NK-92 treated with Interleukin-12 subunit alpha and Interleukin-12 subunit beta, amount 100 ng/mL, for 24 hours (cell line): ENCODE measurements at regions not wholly inside any gene's neighbourhood (a gene's known extent, or its start where the extent isn't known, plus 50 kb on each side); places are given as distances from the start of the nearest gene placed in this dataset.

Source experiments
- DNase-seq: peaks from one replicate; lab custom pipeline; 2025; lab: John Stamatoyannopoulos, UW

GRCh38 chrX:39953879-39954278, 143.9 kb downstream of the BCOR start:
- DNase-seq = no peak

- DNase-seq = no peak
These were observed 142.9 kb downstream of the BCOR start for GRCh38 chrX:39954851-39955250.

GRCh38 chrX:39955625-39956024, 142.1 kb downstream of the BCOR start:
- no peak for DNase-seq

GRCh38 chrX:39956803-39957394, 140.9 kb downstream of the BCOR start:
- DNase-seq = no peak

GRCh38 chrX:39957816-39958566, 139.8 kb downstream of the BCOR start:
- DNase-seq = no peak

DNA sequence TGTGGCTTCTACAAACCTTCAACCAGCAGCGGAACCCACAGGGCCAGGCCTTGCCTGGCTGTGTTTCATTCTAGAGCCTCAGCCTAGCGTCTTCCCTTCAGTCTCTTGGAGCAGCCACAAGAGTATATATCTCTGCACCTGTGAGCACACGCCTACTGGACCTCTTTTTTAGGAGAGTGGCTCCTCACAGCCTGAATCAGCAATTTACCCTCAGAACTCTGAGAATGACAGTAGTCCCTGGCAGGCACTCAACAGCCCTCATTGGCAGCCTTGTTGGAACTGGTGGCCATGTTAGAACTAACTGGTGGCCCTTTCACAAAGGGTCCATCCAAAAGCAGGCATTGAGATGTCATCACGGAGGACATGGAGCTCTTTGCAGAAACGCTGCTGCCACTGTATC, 138.9 kb downstream of the BCOR start:
- DNase-seq = no peak

- no peak for DNase-seq
These were observed 137.5 kb downstream of the BCOR start for GRCh38 chrX:39960219-39960618.

GRCh38 chrX:39961441-39961840, 136.3 kb downstream of the BCOR start:
- no peak for DNase-seq

GRCh38 chrX:39965051-39965573, 132.6 kb downstream of the BCOR start:
- DNase-seq = no peak

DNA sequence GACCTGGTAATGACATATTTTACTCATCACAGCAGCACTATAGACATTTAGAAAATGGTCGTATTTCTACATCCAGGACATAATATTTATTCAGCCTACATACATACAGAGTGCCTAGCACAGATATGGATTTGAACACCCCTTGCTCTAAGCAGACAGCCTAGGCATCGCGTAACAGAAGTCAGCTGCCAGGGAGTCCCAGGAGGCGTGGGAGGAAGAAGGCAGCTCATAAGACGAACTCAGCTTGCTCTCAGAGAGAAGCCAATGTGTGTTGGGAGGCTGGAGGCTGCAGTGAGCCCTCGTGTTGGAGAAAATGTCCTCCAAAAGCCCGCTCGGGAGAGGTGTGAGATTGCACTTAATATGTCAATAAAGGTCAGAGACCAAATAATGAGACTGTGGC, 131.6 kb downstream of the BCOR start:
- no peak for DNase-seq

DNA sequence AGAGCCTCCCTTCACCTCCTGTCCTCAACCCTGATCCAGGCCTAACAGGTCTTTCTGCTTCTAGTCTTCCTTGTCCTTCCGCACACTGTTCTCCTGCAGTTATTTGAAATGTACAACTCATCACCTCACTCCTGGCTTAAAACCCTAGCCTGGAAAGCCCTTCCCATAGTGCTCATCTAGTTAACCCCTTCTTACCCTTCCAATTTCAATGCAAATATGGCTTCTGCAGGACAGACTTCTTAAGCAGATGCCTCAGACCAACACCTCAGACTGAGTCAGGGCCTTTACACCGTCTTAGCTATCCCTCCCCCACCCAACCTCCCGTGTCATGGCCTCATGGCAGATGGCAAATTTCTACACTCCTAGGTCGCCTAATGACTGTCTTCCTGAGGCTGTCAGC, 130.4 kb downstream of the BCOR start:
- no peak for DNase-seq

- DNase-seq = no peak
These were observed 128.5 kb downstream of the BCOR start for GRCh38 chrX:39969099-39969818.

DNA sequence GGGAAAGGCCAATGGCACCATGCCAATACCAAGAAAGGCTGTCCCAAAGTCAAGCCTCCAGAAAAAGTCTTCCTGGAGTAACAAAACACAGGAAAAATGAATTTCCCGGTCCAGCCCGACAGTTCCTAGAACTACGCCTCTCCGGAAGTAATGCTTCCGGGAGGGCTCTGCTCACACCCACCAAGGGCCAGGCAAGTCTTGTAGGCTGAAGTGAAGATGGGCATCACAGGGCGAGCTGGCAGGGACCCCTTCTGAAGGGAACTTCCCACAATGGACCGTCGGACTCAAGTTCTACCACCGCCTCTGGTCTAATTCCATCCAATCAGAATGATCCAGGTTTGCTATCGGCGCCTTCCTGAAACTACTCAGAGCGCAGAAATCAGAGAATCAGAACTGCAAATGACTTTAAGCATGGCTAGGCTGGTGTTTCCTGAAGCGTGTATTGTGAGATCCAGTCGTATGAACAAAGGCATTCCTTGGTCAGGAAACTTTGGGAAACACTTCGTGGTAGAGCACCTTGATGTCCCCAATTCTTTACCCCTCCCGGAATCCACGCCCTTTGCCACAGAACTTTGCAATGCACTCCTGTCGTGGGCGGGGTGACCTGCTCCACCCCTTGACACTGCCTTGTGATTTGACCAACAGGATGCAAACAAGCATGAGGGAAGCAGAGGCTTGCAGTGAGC, 127.8 kb downstream of the BCOR start:
- DNase-seq = no peak

DNA sequence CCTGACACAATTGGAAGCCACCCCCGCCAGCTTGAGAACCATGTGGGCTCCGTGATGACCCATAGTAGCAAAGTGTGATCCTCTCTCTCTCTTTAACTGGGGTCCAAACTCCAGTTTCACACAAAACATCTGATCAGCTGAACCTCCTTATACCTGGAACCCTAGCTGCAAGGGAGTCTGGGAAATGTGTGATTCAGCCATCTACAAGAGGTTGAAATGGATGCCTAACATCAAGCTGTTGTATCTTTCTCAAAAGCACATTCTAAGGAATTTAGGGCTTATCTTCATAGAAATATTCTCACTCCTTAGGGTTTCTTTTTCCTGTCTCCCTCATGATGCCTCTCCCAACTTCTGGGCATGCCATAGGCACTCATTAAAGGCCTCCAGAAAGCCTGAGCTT, 126.0 kb downstream of the BCOR start:
- no peak for DNase-seq

- no peak for DNase-seq
These were observed 125.4 kb downstream of the BCOR start for GRCh38 chrX:39972340-39972739.

DNA sequence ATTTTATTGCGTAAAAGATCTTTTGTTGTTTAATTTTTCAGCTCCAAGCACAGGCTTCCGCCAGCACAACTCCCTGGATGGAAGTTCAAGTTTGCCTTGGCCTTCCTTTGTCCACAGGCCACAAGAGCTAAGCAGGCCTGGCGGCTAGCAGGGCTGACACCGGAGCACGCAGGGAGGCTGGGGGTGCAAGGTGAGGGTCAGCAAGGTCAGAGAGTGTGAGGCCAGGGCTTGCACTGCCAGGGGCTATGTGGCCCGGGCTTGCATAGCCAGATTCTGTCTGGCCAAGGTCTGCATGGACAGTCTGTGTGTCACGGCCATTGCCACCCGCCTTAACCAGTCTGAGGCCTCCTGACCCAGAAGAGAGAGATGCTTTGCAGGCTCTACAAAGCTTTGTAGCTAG, 123.9 kb downstream of the BCOR start:
- DNase-seq = no peak

DNA sequence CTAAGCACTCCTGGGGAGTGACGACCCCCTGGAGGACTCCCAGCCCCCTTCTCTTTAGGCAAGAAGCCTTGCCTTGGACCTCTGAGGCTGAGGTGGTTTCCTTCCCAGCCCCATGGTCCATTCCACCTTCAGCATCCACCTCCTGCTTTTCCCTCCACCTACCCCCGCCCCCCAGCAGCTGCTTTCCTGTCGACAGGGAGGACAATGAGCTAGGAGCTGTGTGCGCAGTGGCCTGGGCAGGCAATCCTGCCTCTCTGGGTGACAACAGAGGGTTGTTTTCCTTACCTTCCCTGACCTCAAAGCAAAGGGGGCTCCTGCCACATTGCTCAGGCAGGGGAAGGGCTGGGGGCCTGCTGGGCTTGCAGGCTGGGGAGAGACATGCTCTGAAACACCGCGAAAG, 123.5 kb downstream of the BCOR start:
- DNase-seq = no peak

DNA sequence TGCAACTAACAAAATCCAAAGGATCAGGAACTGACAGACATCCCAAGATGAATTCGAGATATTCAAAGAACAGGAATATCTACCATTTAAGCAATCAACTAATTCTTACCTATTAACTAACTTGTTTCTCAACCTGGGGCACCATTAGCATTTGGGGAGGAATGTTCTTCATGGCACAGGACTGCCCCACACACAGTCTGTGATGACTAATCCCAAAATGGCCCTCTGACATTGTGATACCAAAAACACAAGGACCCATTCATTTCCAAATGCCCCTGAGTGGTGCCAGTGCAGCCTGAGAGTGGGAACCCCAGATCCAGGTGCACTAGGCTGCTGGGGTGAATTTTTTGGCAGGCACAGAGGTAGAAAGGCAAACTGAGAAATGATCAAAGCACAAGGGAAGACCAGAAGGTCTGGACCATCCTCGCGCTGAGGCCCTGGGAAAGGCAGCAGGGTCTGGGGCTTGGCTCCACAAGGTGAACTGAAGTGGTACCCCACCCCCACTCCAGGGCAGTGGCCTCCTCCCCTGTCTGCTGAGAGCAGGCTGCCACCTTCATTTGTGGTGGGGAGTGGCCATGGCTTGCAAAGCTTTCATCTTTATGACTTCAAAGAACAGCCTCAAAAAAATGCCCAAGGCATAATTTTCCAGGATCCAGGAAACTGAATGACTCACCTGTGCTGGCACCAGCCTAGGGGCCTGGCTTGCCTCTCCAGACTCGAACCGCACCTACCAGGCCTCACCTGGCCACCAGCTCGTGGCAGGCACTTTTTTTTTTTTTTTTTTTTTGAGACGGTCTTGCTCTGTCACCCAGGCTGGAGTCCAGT, 122.4 kb downstream of the BCOR start:
- DNase-seq = no peak

GRCh38 chrX:39981946-39982345, 115.8 kb downstream of the BCOR start:
- no peak for DNase-seq

DNA sequence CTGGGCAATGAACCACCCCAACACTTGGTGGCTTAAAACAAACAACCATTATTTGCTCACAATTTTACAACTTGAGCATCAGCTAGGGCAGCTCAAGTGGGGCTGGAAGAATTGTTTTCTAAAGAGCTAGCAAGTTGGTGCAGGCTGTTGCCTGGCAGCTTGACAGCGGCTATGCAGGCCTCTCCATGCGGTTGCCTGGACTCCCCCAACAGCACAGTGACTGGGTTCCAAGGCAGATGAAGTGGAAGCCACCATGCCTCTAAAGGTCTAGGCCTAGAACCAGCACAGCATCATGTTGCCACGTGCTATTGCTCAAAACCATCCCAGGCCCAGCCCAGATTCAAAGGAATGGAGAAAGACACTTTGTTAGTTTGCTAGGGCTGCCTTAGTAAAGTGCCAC, 114.8 kb downstream of the BCOR start:
- DNase-seq = no peak

DNA sequence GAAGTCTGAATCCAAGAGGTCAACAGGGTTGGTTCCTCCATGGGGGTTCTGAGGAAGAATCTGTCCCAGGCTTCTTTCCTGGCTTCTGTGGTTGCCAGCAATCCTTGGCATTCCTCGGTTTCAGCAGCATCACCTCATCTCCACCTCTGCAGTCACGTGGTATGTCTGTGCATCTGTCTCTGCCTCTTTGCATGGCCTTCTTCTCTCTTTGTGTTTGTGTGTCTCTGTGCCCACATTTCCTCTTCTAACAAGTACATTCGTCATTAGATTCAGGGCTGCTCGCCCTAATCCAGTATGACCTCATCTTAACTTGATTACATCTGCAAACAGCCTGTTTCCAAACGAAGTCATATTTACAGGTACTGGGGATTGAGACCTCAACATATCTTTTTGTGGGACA, 114.0 kb downstream of the BCOR start:
- no peak for DNase-seq
